ENCODE measurements at regions not wholly inside any gene's neighbourhood (a gene's known extent, or its start where the extent isn't known, plus 50 kb on each side); places are given as distances from the start of the nearest gene placed in this dataset.
A peak's percentile ranks its signal among the peaks of the same experiment; 100 is the strongest.

- Histone ChIP-seq H3K9me3 (no peaks in the 10 kb centered on the region), H3K36me3 (no peaks in the 10 kb centered on the region), H3K27ac (no peak overlapping the region), H3K27me3 (no peaks in the 10 kb centered on the region), H3K4me3 (no peak overlapping the region), H3K4me1 (no peaks in the 10 kb centered on the region)
- DNase-seq: no peak
- intact Hi-C loops (cut with DNase I): no loop called here
- 61 to 79% methylated on average over 4 of the region's 4 CpGs for WGBS, 2 donors
- TF ChIP-seq POLR2A (IDR thresholded peaks at IDR 0.05) (no peak), EP300 (IDR thresholded peaks at IDR 0.05) (no peak), CTCF (IDR thresholded peaks at IDR 0.05) (no peak), POLR2AphosphoS5 (IDR thresholded peaks at IDR 0.05) (no peak)
Observed at GRCh38 chr10:33621101-33621500, 286.6 kb upstream of the NRP1 start.

- intact Hi-C loops (cut with DNase I): no loop called here
- H3K27ac ChIP-seq: no peak overlapping the region
- no peak overlapping the region for H3K4me3 ChIP-seq
- H3K4me1 ChIP-seq: no peaks in the 10 kb centered on the region
- H3K9me3 ChIP-seq: no peaks in the 10 kb centered on the region
- WGBS, 2 donors: 76 to 84% methylated on average over 2 of the region's 2 CpGs
- DNase-seq: no peak
- no peak for TF ChIP-seq EP300 (IDR thresholded peaks at IDR 0.05)
- TF ChIP-seq CTCF (IDR thresholded peaks at IDR 0.05): no peak
- TF ChIP-seq POLR2AphosphoS5 (IDR thresholded peaks at IDR 0.05): no peak
- no peak for TF ChIP-seq POLR2A (IDR thresholded peaks at IDR 0.05)
- no peaks in the 10 kb centered on the region for H3K36me3 ChIP-seq
- H3K27me3 ChIP-seq: no peaks in the 10 kb centered on the region
Observed at GRCh38 chr10:33618196-33618595, 283.7 kb upstream of the NRP1 start.

GRCh38 chr10:33617381-33618080, 283.1 kb upstream of the NRP1 start:
- 87 to 89% methylated on average over 8 of the region's 8 CpGs for WGBS, 2 donors
- Histone ChIP-seq H3K27ac (no peak overlapping the region), H3K27me3 (no peaks in the 10 kb centered on the region), H3K4me1 (no peaks in the 10 kb centered on the region), H3K9me3 (no peaks in the 10 kb centered on the region), H3K36me3 (no peaks in the 10 kb centered on the region), H3K4me3 (no peak overlapping the region)
- intact Hi-C loops (cut with DNase I): no loop called here
- TF ChIP-seq EP300 (IDR thresholded peaks at IDR 0.05): no peak
- TF ChIP-seq CTCF (IDR thresholded peaks at IDR 0.05): no peak
- no peak for TF ChIP-seq POLR2A (IDR thresholded peaks at IDR 0.05)
- TF ChIP-seq POLR2AphosphoS5 (IDR thresholded peaks at IDR 0.05): no peak
- DNase-seq: no peak

GRCh38 chr10:33616956-33617355, 282.5 kb upstream of the NRP1 start:
- TF ChIP-seq EP300 (IDR thresholded peaks at IDR 0.05): no peak
- TF ChIP-seq POLR2A (IDR thresholded peaks at IDR 0.05): no peak
- TF ChIP-seq CTCF (IDR thresholded peaks at IDR 0.05): no peak
- no peak for TF ChIP-seq POLR2AphosphoS5 (IDR thresholded peaks at IDR 0.05)
- H3K27ac ChIP-seq: no peak overlapping the region
- WGBS, 2 donors: 73 to 86% methylated on average over 1 of the region's 1 CpG

GRCh38 chr10:33612551-33612950, 278.1 kb upstream of the NRP1 start:
- intact Hi-C loops (cut with DNase I): no loop called here
- peak in 1 of 4 donors; percentile 7 for TF ChIP-seq POLR2AphosphoS5 (IDR thresholded peaks at IDR 0.05)
- no peak for TF ChIP-seq CTCF (IDR thresholded peaks at IDR 0.05)
- no peak for TF ChIP-seq POLR2A (IDR thresholded peaks at IDR 0.05)
- no peak for DNase-seq
- H3K36me3 ChIP-seq: no peaks in the 10 kb centered on the region
- H3K4me3 ChIP-seq: no peak overlapping the region
- no peaks in the 10 kb centered on the region for H3K9me3 ChIP-seq
- 69 to 81% methylated on average over 3 of the region's 3 CpGs for WGBS, 2 donors
- H3K4me1 ChIP-seq: no peaks in the 10 kb centered on the region
- H3K27ac ChIP-seq: peak overlapping the region in 1 of 4 donors; percentile 29
- no peaks in the 10 kb centered on the region for H3K27me3 ChIP-seq

More at GRCh38 chr10:33616956-33617355, 282.5 kb upstream of the NRP1 start:
- Histone ChIP-seq H3K4me1 (no peaks in the 10 kb centered on the region), H3K27me3 (no peaks in the 10 kb centered on the region), H3K4me3 (no peak overlapping the region), H3K36me3 (no peaks in the 10 kb centered on the region), H3K9me3 (no peaks in the 10 kb centered on the region)
- intact Hi-C loops (cut with DNase I): no loop called here
- no peak for DNase-seq

Data from sigmoid colon (tissue), 6 donors.